ENCODE measurements at regions not wholly inside any gene's neighbourhood (a gene's known extent, or its start where the extent isn't known, plus 50 kb on each side); places are given as distances from the start of the nearest gene placed in this dataset.

DNA sequence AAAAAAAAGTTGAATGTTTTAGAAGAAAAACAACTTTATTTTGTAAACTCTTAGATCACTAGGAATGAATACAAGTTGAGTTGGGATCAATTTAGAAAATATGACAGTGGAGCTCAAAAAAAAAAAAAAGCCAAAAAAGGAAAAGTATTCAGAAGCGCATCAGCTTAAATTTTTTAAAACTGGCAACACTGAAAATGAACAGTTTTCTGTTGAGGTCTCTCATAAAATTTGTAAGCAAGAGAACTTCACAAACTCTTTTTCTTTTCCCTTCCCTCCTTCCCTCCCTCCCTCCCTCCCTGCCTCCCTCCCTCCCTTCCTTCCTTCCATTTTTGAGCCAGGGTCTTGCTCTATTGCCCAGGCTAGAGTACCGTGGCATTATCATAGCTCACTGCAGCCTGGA is 143.9 kb downstream of the B3GNT2 start:
- TF ChIP-seq, protein P1, sequence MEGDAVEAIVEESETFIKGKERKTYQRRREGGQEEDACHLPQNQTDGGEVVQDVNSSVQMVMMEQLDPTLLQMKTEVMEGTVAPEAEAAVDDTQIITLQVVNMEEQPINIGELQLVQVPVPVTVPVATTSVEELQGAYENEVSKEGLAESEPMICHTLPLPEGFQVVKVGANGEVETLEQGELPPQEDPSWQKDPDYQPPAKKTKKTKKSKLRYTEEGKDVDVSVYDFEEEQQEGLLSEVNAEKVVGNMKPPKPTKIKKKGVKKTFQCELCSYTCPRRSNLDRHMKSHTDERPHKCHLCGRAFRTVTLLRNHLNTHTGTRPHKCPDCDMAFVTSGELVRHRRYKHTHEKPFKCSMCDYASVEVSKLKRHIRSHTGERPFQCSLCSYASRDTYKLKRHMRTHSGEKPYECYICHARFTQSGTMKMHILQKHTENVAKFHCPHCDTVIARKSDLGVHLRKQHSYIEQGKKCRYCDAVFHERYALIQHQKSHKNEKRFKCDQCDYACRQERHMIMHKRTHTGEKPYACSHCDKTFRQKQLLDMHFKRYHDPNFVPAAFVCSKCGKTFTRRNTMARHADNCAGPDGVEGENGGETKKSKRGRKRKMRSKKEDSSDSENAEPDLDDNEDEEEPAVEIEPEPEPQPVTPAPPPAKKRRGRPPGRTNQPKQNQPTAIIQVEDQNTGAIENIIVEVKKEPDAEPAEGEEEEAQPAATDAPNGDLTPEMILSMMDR (IDR thresholded peaks at IDR 0.05) = no peak
- TF ChIP-seq POLR2AphosphoS5 (IDR thresholded peaks at IDR 0.05) (no peak), POLR2A (IDR thresholded peaks at IDR 0.05) (no peak)

Data from breast epithelium (tissue), 3 donors.